GM10266 (cell line): ENCODE measurements at regions not wholly inside any gene's neighbourhood (a gene's known extent, or its start where the extent isn't known, plus 50 kb on each side); places are given as distances from the start of the nearest gene placed in this dataset.

ENCODE experiments used
- DNase-seq: peaks from one replicate; pipeline ENCODE4 v3.0.0; 2012; ENCODE audit errors: extremely low spot score
- TF ChIP-seq, protein P1 (sequence below): IDR thresholded peaks from 2 replicates; pipeline ENCODE4 v1.5.1; 2012; ENCODE audit warnings: mild to moderate bottlenecking, low read depth; ENCODE audit not compliant: control insufficient read depth, insufficient read depth; ENCODE audit errors: missing control alignments

DNA sequence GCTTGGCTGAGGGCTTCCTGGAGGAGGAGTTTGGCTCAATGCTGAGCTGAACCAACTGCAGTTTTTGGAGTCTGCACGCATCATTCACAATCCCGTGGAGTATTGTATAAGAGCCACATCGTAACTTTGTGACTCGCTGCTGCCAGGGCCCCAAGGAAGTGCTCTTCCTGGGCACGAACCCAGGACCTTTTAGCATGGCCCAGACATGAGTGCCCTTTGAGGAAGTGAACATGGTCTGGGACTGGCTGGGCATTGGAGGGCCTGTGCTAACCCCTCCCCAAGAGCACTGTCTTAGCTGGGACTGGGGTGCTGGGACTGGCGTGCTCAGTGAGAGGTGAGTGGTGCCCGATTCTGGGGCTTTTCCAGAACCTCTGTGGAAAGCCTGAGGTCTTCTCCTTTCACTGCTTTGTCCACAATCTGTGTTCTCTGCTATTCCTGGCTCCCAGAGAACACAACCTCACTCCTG lies 88.6 kb downstream of the LIPG start:
- TF ChIP-seq, protein P1, sequence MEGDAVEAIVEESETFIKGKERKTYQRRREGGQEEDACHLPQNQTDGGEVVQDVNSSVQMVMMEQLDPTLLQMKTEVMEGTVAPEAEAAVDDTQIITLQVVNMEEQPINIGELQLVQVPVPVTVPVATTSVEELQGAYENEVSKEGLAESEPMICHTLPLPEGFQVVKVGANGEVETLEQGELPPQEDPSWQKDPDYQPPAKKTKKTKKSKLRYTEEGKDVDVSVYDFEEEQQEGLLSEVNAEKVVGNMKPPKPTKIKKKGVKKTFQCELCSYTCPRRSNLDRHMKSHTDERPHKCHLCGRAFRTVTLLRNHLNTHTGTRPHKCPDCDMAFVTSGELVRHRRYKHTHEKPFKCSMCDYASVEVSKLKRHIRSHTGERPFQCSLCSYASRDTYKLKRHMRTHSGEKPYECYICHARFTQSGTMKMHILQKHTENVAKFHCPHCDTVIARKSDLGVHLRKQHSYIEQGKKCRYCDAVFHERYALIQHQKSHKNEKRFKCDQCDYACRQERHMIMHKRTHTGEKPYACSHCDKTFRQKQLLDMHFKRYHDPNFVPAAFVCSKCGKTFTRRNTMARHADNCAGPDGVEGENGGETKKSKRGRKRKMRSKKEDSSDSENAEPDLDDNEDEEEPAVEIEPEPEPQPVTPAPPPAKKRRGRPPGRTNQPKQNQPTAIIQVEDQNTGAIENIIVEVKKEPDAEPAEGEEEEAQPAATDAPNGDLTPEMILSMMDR, result no peak
- DNase-seq, result no peak

DNA sequence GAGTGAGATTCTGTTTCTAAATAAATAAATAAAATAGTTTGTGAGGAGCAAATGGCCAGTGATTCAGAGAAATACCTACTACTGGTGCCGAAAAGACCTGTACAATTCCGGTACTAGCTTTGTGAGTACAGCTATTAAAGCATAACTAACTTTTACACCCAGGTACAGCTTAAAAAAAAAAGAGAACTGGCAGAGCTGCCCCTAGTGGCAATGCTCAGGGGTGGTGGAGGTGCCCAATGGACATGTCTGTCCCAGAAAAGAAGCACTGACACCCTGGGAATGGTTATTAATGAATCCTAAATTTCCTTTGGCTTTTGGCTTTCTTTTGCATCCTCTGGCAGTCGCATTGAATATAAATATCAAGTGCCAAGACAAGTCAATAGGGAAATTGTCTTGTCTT lies 87.0 kb downstream of the LIPG start:
- DNase-seq, result no peak
- TF ChIP-seq, protein P1, result no peak
